ENCODE measurements at regions not wholly inside any gene's neighbourhood (a gene's known extent, or its start where the extent isn't known, plus 50 kb on each side); places are given as distances from the start of the nearest gene placed in this dataset.

DNA sequence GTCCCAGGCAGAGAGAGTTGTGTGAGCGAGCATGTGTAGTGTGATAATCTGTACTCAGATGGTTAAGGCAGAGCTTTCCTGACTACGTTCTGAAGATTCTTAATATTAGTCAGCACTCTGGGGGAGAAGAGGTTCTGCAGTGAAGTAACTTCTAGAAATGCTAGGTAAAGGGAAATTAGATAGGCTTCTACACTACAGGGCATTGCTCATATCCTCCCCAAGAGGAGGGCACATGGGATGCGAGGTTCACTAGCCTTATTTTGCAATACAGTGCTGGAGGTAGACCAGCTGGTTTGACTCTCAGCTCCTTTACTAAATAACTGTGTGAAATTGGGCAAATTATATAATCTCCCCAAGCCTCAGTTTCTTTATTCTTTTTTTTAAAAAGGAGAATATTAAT lies 300.3 kb upstream of the PDZRN3 start:
- no peak for TF ChIP-seq EZH2 (IDR thresholded peaks at IDR 0.05; ENCODE audit: low read length)
- TF ChIP-seq, protein P1, sequence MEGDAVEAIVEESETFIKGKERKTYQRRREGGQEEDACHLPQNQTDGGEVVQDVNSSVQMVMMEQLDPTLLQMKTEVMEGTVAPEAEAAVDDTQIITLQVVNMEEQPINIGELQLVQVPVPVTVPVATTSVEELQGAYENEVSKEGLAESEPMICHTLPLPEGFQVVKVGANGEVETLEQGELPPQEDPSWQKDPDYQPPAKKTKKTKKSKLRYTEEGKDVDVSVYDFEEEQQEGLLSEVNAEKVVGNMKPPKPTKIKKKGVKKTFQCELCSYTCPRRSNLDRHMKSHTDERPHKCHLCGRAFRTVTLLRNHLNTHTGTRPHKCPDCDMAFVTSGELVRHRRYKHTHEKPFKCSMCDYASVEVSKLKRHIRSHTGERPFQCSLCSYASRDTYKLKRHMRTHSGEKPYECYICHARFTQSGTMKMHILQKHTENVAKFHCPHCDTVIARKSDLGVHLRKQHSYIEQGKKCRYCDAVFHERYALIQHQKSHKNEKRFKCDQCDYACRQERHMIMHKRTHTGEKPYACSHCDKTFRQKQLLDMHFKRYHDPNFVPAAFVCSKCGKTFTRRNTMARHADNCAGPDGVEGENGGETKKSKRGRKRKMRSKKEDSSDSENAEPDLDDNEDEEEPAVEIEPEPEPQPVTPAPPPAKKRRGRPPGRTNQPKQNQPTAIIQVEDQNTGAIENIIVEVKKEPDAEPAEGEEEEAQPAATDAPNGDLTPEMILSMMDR (optimal IDR thresholded peaks at IDR 0.05 in 1 of 3, IDR thresholded peaks at IDR 0.05 in 1 of 3, conservative IDR thresholded peaks at IDR 0.05 in 1 of 3; ENCODE audit: extremely low read depth in 1 of 3, insufficient read depth in 2 of 3, low read length in 3 of 3): no peak
